ENCODE measurements at regions not wholly inside any gene's neighbourhood (a gene's known extent, or its start where the extent isn't known, plus 50 kb on each side); places are given as distances from the start of the nearest gene placed in this dataset.

DNA sequence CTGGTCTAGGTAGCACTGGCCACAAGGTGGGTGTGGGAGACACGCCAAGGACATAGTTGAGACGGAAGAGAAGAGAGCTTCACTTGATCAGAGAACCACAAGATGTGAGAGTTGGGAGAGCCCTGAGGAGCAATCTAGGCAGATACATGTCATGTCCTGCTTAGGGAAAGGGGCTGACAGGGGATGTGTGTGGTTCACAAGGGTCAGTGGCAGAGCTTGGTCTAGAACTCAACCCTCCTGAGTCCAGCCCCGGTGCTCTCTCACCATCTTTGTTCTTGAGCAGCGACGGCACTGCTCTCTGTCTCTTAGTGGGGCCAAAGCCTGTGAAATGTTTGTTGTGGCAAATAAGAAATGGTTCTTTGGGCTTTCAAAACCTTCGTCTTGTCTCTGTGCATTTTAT is 243.5 kb upstream of the ROPN1 start:
- no peak for ATAC-seq
- Mint-ChIP-seq H3K9me3 (no peaks in the 10 kb centered on the region), H3K36me3 (no peaks in the 10 kb centered on the region), H3K27ac (no peak overlapping the region)
- DNase-seq (ENCODE audit: low spot score in 2 of 2), result no peak

DNA sequence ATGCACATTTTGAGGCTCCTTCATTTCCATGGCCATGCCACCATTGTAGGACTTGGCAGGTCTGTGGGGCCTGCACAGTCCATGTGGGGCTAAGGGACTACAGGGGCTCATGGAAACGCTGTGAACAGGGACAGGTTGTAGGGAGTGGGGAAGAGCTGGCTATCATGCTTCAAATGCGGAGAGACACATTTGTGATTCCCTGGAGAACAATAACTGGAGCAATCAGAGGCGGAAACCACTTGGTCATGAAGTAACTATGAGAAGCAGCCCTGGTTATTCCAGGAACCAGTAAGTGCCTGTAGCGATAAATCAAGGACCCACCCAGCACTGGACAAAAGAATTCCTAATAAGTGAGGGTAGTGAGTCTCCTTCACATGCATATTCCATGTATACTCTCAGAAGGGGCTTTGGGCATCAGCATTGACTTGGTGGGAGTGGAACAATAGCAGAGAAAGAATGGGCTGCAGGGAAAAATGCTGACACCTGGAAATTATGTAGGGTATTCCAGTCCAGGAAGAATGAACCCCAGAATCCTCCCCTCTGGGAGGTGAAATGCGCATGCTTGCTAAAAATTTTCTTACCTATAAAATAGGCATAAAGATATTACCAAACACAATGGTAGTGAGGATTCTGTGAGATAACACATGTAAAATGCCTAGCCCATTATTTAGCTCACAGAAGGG is 251.4 kb upstream of the ROPN1 start:
- Mint-ChIP-seq H3K27ac (no peak overlapping the region), H3K9me3 (no peaks in the 10 kb centered on the region), H3K36me3 (no peaks in the 10 kb centered on the region)
- DNase-seq (ENCODE audit: low spot score in 2 of 2), result no peak
- no peak for ATAC-seq

DNA sequence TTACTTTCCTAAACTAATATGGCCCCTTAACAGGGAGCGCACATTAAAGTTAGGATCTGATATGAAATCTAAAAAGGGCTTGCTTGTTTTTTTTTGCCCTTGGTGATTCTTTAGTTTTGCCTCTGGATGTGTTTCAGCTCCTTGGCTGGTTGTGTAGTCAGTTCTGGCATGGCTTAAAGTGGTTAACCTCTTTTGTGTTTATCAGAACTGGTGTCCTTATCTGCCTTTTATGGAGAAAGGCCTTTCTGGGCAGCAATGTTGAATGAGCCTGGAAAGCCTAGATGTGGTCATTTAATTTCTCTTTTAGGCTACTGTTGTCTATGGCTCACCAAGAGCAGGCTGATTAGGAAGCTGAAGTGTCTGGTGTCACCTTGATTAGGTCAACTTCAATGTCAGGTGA is 254.5 kb upstream of the ROPN1 start:
- Mint-ChIP-seq H3K9me3 (no peaks in the 10 kb centered on the region), H3K27ac (no peak overlapping the region), H3K36me3 (no peaks in the 10 kb centered on the region)
- ATAC-seq (no peak), DNase-seq (ENCODE audit: low spot score in 2 of 2) (no peak)

DNA sequence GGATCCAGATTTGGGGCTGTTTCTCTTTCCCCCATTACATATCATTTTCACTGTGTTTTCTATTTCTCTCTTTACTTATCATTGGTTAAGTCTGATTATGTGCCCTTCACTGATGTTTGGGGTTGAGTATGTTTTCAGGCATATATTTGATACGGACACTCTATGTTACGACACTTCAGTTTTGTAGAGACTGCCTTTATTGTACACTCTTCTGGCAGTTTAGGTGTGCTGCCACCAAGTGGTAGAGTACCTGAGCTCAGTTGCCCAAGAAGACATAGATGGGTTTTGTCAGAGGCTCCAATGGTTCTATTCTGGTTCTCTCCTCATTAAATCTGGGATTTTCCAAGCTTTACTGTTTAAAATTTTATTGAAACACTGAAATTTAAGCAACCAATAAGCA is 255.0 kb upstream of the ROPN1 start:
- no peak for DNase-seq (ENCODE audit: low spot score in 2 of 2)
- H3K36me3 Mint-ChIP-seq, result no peaks in the 10 kb centered on the region
- ATAC-seq, result no peak
- H3K9me3 Mint-ChIP-seq, result no peaks in the 10 kb centered on the region
- H3K27ac Mint-ChIP-seq, result no peak overlapping the region

DNA sequence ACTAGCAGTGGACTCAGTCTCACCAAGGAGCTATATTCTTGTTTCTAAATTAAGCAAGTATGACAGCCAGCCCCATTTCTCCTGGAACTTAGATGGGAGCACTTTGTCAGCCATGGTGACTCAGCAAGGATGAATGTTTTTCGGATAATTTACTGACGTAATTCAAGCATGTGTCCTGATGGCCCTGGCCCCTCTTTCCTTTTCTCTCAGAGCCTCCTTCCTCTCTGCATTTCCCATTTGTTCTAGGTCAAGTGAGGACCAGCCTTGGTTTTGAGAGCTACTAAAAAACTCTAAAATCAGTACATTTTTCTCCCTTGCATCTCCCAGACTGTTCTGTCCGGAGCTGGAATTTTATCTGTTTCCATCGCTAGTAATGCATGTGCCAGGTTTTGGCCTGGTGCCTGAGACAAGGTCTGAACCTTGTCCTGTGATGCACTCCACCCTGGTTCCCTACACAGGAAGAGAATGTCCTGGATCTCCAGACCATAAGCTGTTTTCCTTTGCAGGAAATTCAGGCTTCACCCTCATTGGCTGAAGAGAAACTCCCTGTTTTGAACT is 256.6 kb upstream of the ROPN1 start:
- no peaks in the 10 kb centered on the region for H3K36me3 Mint-ChIP-seq
- H3K9me3 Mint-ChIP-seq, result no peaks in the 10 kb centered on the region
- DNase-seq (ENCODE audit: low spot score in 2 of 2) (no peak), ATAC-seq (no peak)
- no peak overlapping the region for H3K27ac Mint-ChIP-seq

DNA sequence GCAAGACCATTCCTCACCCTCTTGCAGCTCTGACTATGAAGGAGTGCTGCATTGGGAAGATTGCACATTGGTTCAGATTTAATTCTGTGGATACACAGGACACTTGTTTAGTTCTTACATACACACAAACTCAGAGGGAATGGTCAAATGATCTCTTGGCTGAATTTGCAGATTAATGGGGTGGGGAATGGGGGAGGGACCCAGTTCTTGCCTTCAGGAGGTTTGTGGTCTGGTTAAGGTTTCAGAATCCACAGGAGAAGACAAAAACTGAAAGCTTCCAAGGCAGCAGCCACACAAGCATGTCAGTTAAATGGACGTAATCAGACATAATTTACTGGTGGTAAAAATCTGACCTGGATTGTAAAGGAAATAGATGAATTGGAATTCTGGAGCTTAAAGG is 257.1 kb upstream of the ROPN1 start:
- Mint-ChIP-seq H3K27ac (no peak overlapping the region), H3K36me3 (no peaks in the 10 kb centered on the region), H3K9me3 (no peaks in the 10 kb centered on the region)
- no peak for DNase-seq (ENCODE audit: low spot score in 2 of 2)
- ATAC-seq, result no peak

DNA sequence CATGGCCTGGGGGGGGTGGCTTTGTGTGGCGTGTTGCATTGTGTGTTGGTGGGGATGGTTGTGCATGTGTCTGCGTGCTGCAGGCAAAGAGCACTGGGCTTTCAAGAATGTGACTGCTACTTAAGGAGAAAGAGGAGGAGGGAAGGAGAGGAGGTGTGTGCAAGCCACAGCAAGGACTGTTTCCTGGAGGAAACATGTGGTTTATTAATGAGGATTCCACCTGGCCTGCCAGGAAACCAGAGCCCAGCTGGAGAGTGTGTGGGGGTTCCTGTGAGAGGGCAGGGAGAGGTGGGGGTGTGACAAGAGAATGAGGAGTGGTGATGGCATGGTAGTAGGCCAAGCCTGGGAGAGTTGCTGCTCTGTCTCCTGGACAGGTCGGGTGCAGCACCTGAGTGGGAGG is 258.1 kb upstream of the ROPN1 start:
- H3K36me3 Mint-ChIP-seq, result no peaks in the 10 kb centered on the region
- ATAC-seq, result no peak
- H3K27ac Mint-ChIP-seq, result no peak overlapping the region

DNA sequence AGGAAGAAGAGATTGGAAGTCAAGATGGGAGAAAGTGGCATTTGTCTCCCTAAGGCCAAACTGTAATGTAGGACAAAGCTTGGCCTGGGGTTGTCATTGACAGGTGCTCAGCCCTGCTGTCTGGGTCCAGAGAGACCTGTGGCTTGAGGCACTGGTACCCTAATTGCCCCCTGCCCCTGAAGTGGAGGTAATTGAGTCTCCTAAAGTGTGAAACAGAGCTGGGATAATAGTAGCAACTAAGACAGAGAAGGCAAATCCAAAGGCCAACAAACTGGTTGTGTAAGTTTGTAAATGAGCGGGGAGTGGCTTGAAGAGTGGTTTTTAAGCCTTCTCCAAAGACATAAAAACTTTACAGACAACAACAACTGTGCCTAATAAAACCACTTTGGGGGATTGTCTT is 264.2 kb upstream of the ROPN1 start:
- H3K27ac Mint-ChIP-seq, result no peak overlapping the region
- no peaks in the 10 kb centered on the region for H3K36me3 Mint-ChIP-seq
- no peaks in the 10 kb centered on the region for H3K9me3 Mint-ChIP-seq
- DNase-seq (ENCODE audit: low spot score in 2 of 2), result no peak
- no peak for ATAC-seq

More for the DNA sequence above, 258.1 kb upstream of the ROPN1 start:
- DNase-seq (ENCODE audit: low spot score in 2 of 2), result no peak
- H3K9me3 Mint-ChIP-seq, result no peaks in the 10 kb centered on the region

DNA sequence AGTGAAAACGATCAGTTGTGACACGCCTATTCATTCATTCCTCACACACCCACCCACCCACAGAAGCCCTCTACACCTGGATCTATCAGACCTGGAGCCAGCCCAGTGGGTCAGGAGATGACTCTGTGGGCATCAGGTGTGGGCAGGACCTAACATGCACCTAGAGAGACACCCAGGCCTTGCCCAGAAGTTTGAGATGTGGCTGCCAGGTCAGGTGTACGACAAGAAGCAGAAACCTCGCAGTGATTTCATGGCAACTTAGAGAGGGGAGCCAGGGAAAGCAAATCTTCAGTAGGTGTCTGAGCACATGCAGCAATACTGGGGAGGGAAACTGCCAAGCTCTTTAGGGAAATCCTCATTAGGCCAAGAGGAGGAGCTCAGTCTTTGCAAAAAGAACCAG is 264.7 kb upstream of the ROPN1 start:
- no peak for DNase-seq (ENCODE audit: low spot score in 2 of 2)
- no peak overlapping the region for H3K27ac Mint-ChIP-seq
- H3K9me3 Mint-ChIP-seq, result no peaks in the 10 kb centered on the region
- no peak for ATAC-seq
- H3K36me3 Mint-ChIP-seq, result no peaks in the 10 kb centered on the region

DNA sequence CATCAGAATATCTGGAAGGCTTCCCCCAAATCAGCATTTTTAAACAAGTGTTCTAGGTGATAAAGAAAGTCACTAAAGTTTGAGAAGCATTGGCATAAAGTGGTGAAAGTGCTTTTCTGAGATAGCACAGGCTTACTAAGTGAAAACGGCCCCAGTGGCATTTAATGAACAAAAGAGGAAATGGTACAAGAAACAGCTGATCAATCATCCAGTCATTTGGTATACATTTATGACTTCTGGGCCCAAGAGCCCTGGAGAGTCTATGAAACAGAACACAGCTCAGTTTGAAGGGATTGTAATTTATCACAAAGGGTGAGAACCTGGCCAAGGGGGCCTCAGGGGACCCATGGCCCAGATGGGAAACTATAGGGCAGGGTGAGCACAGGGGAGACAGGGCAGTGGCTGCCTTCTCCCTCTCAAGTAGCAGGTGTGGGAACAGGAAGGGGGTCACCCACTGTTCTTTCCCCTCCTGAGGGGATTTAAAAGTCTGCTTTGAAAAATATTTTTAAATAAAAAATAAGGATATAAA is 265.5 kb upstream of the ROPN1 start:
- Mint-ChIP-seq H3K36me3 (no peaks in the 10 kb centered on the region), H3K27ac (no peak overlapping the region), H3K9me3 (no peaks in the 10 kb centered on the region)
- DNase-seq (ENCODE audit: low spot score in 2 of 2) (no peak), ATAC-seq (no peak)

DNA sequence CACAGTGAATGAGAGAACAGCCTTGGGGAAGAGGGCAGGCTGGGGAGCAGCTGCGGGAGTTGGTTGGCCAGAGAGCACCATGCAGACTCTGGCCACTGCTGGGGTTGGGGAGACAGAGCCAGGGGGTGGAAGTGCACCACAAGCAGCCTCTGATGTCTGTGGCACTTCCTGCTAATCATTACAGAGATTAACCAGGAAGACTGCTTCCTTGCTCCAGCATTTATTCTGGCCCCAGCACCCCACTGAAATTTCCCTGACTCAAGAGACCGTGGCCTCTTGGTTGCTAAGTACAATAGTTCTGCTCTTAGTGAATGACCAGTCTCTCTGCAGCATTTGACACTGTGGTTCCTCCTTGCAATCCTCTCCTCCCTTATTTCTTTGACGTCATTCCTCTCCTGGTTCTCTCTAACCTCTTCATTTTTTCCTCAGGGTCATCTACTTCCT is 266.2 kb upstream of the ROPN1 start:
- no peak for ATAC-seq
- no peak overlapping the region for H3K27ac Mint-ChIP-seq
- H3K36me3 Mint-ChIP-seq, result no peaks in the 10 kb centered on the region
- H3K9me3 Mint-ChIP-seq, result no peaks in the 10 kb centered on the region
- DNase-seq (ENCODE audit: low spot score in 2 of 2), result no peak

DNA sequence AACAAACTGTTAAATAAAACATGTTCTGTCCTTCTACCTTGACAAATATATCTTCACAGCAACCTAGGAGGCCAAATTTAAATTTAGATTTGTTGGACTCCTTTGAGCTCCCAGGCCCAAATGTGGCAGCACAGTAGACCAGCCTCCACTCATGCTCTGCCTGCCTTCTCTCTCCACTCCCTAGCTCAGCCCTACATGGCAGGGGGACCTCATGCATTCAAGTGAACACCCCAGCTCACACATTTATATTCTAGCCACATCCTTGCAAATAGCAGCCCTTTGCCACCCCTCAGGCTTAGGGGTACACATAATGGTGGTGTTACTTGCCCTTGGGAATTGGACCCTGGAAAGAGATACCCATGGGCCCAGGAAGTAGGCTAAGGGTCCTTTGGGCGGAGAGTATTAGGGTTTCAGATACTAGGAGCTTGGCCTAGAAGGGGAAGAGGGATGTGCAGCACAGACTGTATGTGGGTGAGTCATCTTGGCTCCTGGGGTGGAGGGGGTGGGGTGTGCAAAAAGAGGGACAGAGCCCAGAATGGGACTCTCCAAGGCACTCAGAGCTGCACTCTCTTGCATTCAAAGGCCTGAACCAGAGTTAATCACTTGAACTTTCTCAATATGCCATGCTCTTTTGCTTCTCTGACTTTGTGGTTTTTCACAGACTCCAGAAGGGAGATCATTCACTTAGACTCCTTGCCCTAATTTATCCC is 268.4 kb upstream of the ROPN1 start:
- no peak overlapping the region for H3K27ac Mint-ChIP-seq
- DNase-seq (ENCODE audit: low spot score in 2 of 2) (no peak), ATAC-seq (no peak)
- no peaks in the 10 kb centered on the region for H3K9me3 Mint-ChIP-seq
- H3K36me3 Mint-ChIP-seq, result no peaks in the 10 kb centered on the region

DNA sequence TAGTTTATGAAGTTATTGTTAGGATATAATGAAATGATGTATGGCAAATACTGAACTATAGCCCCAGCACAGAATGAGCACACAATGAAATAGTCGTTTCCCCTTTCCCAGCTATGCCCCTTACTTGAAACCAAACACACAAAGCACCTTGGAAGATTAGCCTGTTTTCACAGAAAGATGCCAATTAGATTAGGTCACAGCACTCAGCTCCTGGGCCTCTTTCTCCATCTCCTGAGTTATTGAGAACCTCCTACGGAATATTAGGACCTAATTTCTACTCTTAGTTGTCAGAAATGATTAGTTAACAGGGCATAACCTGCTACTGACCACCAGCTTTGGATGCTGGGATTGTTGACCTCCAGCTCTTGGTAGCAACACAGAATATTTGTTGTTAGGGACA is 269.4 kb upstream of the ROPN1 start:
- DNase-seq (ENCODE audit: low spot score in 2 of 2) (no peak), ATAC-seq (no peak)
- Mint-ChIP-seq H3K9me3 (no peaks in the 10 kb centered on the region), H3K36me3 (no peaks in the 10 kb centered on the region), H3K27ac (no peak overlapping the region)

DNA sequence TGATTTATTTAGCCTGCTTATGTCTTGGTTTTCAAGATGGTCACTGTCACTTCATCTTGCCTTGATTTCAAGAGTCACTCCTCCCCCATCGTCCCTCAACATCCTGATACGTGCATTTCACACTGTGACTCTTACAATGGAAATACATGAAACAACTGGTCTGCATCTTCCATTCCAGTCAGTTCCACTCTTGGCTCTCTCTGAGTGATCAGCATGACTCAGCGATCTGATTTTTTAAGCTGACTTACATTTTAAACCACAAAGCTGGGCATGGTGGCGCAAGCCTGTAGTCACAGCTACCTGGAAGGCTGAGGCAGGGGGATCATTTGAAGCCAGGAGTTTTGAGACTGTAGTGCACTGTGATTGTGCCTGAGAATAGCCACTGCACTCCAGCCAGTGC is 271.2 kb upstream of the ROPN1 start:
- ATAC-seq (no peak), DNase-seq (ENCODE audit: low spot score in 2 of 2) (no peak)
- Mint-ChIP-seq H3K27ac (no peak overlapping the region), H3K36me3 (no peaks in the 10 kb centered on the region), H3K9me3 (no peaks in the 10 kb centered on the region)

DNA sequence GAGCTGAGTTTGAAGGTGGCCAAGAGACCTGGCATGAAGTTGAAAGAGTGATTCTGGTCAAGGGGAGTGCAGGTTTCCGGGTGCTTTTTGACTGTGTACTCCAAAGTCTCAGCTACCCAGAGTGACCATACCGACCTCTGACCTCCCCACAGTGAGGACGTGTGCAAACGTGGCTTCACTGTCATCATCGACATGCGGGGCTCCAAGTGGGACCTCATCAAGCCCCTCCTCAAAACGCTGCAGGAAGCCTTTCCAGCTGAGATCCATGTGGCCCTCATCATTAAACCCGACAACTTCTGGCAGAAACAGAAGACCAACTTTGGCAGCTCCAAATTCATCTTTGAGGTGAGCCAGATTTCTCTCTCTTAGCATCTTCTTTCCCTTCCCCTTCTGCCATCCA is 272.4 kb upstream of the ROPN1 start:
- no peaks in the 10 kb centered on the region for H3K9me3 Mint-ChIP-seq
- DNase-seq (ENCODE audit: low spot score in 2 of 2), result no peak
- no peak overlapping the region for H3K27ac Mint-ChIP-seq
- no peak for ATAC-seq
- H3K36me3 Mint-ChIP-seq, result no peaks in the 10 kb centered on the region

DNA sequence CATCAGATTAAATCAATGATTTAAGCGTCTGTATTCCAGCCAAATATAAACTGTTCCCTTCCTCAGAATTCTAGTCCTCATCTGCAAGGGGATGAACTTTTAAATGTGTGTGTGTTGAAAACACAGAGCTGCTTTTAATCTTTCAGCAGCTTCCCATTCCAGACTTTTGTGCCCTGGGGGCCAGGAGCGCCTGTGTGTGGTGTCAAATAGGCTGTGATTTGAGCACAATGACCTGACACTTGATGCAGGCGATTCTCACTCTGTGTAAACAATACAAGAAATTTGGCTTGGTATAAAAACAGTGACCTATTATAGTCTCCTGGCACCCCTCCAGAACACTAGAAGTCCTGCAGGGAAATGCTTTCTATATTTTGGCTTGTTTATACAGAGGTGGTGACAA is 274.6 kb upstream of the ROPN1 start:
- Mint-ChIP-seq H3K36me3 (no peaks in the 10 kb centered on the region), H3K27ac (no peak overlapping the region), H3K9me3 (no peaks in the 10 kb centered on the region)
- no peak for DNase-seq (ENCODE audit: low spot score in 2 of 2)
- ATAC-seq, result no peak

DNA sequence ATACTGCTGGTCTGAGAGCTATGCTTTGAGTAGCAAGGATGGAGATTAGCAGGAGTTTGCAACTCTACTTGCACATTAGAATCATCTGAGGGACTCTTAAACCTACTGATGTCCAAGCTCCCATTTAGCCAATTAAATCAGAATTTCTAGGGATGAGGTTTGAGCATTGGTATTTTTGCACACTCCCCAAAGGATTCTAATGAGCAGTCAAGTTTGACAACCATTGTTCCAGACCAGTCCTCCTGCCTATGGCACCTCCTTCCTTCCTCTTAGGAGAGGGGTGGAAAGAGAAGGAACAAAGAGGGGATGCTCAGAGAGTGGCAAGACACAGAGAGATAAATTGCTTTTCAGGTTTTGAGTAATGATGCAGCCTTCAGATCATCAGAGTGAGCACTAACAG is 275.5 kb upstream of the ROPN1 start:
- no peak overlapping the region for H3K27ac Mint-ChIP-seq
- DNase-seq (ENCODE audit: low spot score in 2 of 2) (no peak), ATAC-seq (no peak)
- H3K36me3 Mint-ChIP-seq, result no peaks in the 10 kb centered on the region
- no peaks in the 10 kb centered on the region for H3K9me3 Mint-ChIP-seq

DNA sequence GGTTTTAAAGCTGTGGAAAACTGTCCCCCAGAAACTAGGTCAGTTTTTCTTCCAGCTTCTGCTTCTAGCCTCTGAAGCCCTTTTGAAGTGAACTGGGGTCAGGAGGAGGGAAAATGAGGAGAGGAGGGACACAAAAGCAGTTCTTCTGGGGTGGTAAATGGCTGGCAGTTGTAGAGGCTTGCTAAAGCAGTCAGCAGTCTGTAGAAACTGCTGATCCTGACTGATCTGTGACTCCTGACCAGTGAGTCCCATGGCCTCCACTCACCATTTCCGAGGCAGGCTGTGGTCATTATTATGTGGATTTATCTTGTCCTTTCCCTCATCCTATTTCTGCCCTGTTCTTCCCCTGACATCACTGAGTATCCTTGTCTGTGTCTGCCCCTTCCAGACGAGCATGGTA is 276.4 kb upstream of the ROPN1 start:
- ATAC-seq, result no peak
- Mint-ChIP-seq H3K36me3 (no peaks in the 10 kb centered on the region), H3K9me3 (no peaks in the 10 kb centered on the region), H3K27ac (no peak overlapping the region)
- DNase-seq (ENCODE audit: low spot score in 2 of 2), result no peak
